SK-N-SH (cell line): ENCODE measurements at regions not wholly inside any gene's neighbourhood (a gene's known extent, or its start where the extent isn't known, plus 50 kb on each side); places are given as distances from the start of the nearest gene placed in this dataset.

Experiments used
- CTCF ChIA-PET: fragments of 300-600, 350-600 bp; formaldehyde crosslinking; extraction: SDS; loops from one replicate; lab custom pipeline; 2021; lab: Yijun Ruan, JAX
- POLR2A ChIA-PET: fragments of 350-600 bp; sonication (Branson Sonifier 250); formaldehyde crosslinking; extraction: SDS; loops from one replicate; lab custom pipeline; 2020; ENCODE audit warnings: antibody characterized with exemption, inconsistent platforms; lab: Yijun Ruan, JAX
- DNase-seq: peaks from one replicate; pipeline ENCODE4 v3.0.0; 2012
- H2AFZ ChIP-seq: fragments of 200-600 bp; sonication (generic); 2 replicates; pipeline ENCODE4 v1.8.1; 2016; ENCODE audit warnings: antibody characterized with exemption, mild to moderate bottlenecking, low read depth
- H3F3A ChIP-seq: fragments of 200-600 bp; sonication (generic); replicated peaks from 2 replicates; pipeline ENCODE3; 2016; ENCODE audit warnings: antibody characterized with exemption, mild to moderate bottlenecking; ENCODE audit not compliant: insufficient read depth
- H3K27ac ChIP-seq, 2 experiments: fragments of 200-500 bp in 1 of 2; fragments of 200-600 bp in 1 of 2; sonication (Bioruptor generic) in 1 of 2; sonication (generic), shearing (Covaris generic) in 1 of 2; 2 replicates each; pipeline versions ENCODE4 v1.5.1 to v1.6.1; 2014 to 2016; ENCODE audit warnings: low read depth in 2 of 2, inconsistent platforms in 1 of 2, low read length in 1 of 2, mild to moderate bottlenecking in 1 of 2, mixed read lengths in 1 of 2
- H3K27me3 ChIP-seq: fragments of 200-600 bp; sonication (generic), shearing (Covaris generic); 2 replicates; pipeline ENCODE4 v1.6.1; 2016; ENCODE audit warnings: mixed run types; ENCODE audit not compliant: insufficient read depth
- H3K36me3 ChIP-seq, 2 experiments: fragments of 200-500 bp in 1 of 2; fragments of 200-600 bp in 1 of 2; sonication (Bioruptor generic) in 1 of 2; sonication (generic) in 1 of 2; replicated peaks in 1 of 2; 2 replicates each; pipeline versions ENCODE3 to v1.5.1; 2014 to 2016; ENCODE audit warnings: low read length in 1 of 2, mild to moderate bottlenecking in 1 of 2; ENCODE audit not compliant: insufficient read depth in 2 of 2, control insufficient read depth in 1 of 2
- H3K4me1 ChIP-seq, 2 experiments: fragments of 200-500 bp in 1 of 2; fragments of 200-600 bp in 1 of 2; sonication (Bioruptor generic) in 1 of 2; sonication (generic), shearing (Covaris generic) in 1 of 2; 2 replicates each; pipeline versions ENCODE4 v1.5.1 to v1.6.1; 2014 to 2016; ENCODE audit warnings: low read depth in 1 of 2, low read length in 1 of 2, mixed run types in 1 of 2; ENCODE audit not compliant: insufficient read depth in 2 of 2, control insufficient read depth in 1 of 2
- H3K4me2 ChIP-seq: fragments of 200-600 bp; sonication (generic), shearing (Covaris generic); 2 replicates; pipeline ENCODE4 v1.6.1; 2017; ENCODE audit warnings: mixed run types
- H3K4me3 ChIP-seq, 2 experiments: fragments of 200-500 bp in 1 of 2; fragments of 200-600 bp in 1 of 2; sonication (Bioruptor generic) in 1 of 2; sonication (generic), shearing (Covaris generic) in 1 of 2; 2 replicates each; pipeline versions ENCODE4 v1.5.1 to v1.8.1; 2014 to 2016; ENCODE audit warnings: low read depth in 2 of 2, inconsistent platforms in 1 of 2, low read length in 1 of 2, mild to moderate bottlenecking in 1 of 2, mixed read lengths in 1 of 2, moderate library complexity in 1 of 2
- H3K79me2 ChIP-seq: fragments of 200-600 bp; sonication (generic); 2 replicates; pipeline ENCODE4 v1.8.1; 2017; ENCODE audit warnings: mild to moderate bottlenecking; ENCODE audit not compliant: insufficient read depth
- H3K9ac ChIP-seq: fragments of 200-600 bp; sonication (generic); 2 replicates; pipeline ENCODE4 v1.6.1; 2017; ENCODE audit warnings: mixed run types
- H3K9me2 ChIP-seq: fragments of 200-600 bp; sonication (generic); 2 replicates; pipeline ENCODE4 v1.6.1; 2017; ENCODE audit warnings: mixed run types
- H3K9me3 ChIP-seq: fragments of 200-600 bp; sonication (generic); 2 replicates; pipeline ENCODE4 v1.6.1; 2017; ENCODE audit warnings: mixed run types, mild to moderate bottlenecking, moderate library complexity
- H4K20me1 ChIP-seq: fragments of 200-600 bp; sonication (generic); 2 replicates; pipeline ENCODE4 v1.6.1; 2017; ENCODE audit warnings: mild to moderate bottlenecking, mixed run types; ENCODE audit not compliant: insufficient read depth
- EP300 ChIP-seq, 2 experiments: IDR thresholded peaks; 2 replicates each; pipeline versions ENCODE4 v1.4.0 to v1.6.1; 2012; ENCODE audit warnings: borderline replicate concordance in 1 of 2, low read depth in 1 of 2, low read length in 1 of 2
- FOXM1 ChIP-seq: IDR thresholded peaks from 2 replicates; pipeline ENCODE4 v1.4.0; 2012; ENCODE audit warnings: low read depth, mild to moderate bottlenecking
- GATA2 ChIP-seq: sonication (generic); formaldehyde crosslinking; IDR thresholded peaks from 2 replicates; pipeline ENCODE4 v1.5.0; 2020; ENCODE audit warnings: mild to moderate bottlenecking, missing genetic modification reagents
- MXI1 ChIP-seq: IDR thresholded peaks from 2 replicates; pipeline ENCODE4 v1.6.1; 2012; ENCODE audit warnings: mild to moderate bottlenecking, low read depth, low read length, improper control_type of control experiment
- NRF1 ChIP-seq: IDR thresholded peaks from 2 replicates; pipeline ENCODE4 v1.6.1; 2012; ENCODE audit warnings: low read depth, mild to moderate bottlenecking, low read length
- POLR2AphosphoS5 ChIP-seq: IDR thresholded peaks from 2 replicates; pipeline ENCODE4 v1.6.1; 2012; ENCODE audit warnings: low read depth, low read length
- RAD21 ChIP-seq: IDR thresholded peaks from 2 replicates; pipeline ENCODE4 v1.6.1; 2012; ENCODE audit warnings: mild to moderate bottlenecking, low read length
- SMC3 ChIP-seq: IDR thresholded peaks from 2 replicates; pipeline ENCODE4 v1.6.1; 2012; ENCODE audit warnings: low read depth, low read length, improper control_type of control experiment
- WGBS: methylation state at CpG from one replicate; pipeline ENCODE4 v1.1.6; 2017; ENCODE audit warnings: low lambda C conversion rate; 5-methylcytosine and 5-hydroxymethylcytosine counted together
- TF ChIP-seq, protein P1 (sequence below): IDR thresholded peaks from 2 replicates; pipeline ENCODE4 v1.6.1; 2012; ENCODE audit warnings: mild to moderate bottlenecking, low read depth, low read length, moderate library complexity
- TF ChIP-seq, protein P2 (sequence below): fragments of 150-350 bp; IDR thresholded peaks from 2 replicates; pipeline ENCODE4 v1.6.1; 2016; ENCODE audit warnings: mild to moderate bottlenecking, low read depth, low read length
- TF ChIP-seq, protein P3 (sequence below): IDR thresholded peaks from 2 replicates; pipeline ENCODE4 v1.4.0; 2012; ENCODE audit warnings: low read depth, borderline replicate concordance
- TF ChIP-seq, protein P4 (sequence below): fragments of 200-600 bp; sonication (generic); IDR thresholded peaks from 2 replicates; pipeline ENCODE4 v1.6.1; 2017; ENCODE audit warnings: antibody characterized with exemption, mild to moderate bottlenecking, moderate library complexity

DNA sequence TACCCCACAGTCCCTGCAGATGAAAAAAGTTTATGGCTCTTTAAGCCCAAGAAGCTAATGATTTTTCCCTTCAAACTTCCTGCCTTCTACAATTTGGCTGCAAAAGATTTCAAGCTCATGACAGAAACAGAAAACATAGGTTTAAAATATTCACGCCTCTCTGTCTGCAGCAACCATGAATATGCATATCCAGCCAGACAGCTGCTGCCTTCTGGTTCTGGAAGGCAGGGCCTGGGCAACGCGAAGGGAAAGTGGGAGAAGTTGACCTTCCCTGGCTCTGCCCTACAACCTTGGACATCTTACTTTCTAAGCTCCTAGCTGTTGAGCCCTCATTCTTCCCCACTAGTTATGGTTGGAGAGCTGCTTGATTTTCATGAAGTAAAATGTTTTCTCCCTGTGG, 64.8 kb upstream of the CLINT1 start (continued):
- TF ChIP-seq, protein P1, sequence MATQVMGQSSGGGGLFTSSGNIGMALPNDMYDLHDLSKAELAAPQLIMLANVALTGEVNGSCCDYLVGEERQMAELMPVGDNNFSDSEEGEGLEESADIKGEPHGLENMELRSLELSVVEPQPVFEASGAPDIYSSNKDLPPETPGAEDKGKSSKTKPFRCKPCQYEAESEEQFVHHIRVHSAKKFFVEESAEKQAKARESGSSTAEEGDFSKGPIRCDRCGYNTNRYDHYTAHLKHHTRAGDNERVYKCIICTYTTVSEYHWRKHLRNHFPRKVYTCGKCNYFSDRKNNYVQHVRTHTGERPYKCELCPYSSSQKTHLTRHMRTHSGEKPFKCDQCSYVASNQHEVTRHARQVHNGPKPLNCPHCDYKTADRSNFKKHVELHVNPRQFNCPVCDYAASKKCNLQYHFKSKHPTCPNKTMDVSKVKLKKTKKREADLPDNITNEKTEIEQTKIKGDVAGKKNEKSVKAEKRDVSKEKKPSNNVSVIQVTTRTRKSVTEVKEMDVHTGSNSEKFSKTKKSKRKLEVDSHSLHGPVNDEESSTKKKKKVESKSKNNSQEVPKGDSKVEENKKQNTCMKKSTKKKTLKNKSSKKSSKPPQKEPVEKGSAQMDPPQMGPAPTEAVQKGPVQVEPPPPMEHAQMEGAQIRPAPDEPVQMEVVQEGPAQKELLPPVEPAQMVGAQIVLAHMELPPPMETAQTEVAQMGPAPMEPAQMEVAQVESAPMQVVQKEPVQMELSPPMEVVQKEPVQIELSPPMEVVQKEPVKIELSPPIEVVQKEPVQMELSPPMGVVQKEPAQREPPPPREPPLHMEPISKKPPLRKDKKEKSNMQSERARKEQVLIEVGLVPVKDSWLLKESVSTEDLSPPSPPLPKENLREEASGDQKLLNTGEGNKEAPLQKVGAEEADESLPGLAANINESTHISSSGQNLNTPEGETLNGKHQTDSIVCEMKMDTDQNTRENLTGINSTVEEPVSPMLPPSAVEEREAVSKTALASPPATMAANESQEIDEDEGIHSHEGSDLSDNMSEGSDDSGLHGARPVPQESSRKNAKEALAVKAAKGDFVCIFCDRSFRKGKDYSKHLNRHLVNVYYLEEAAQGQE, result no peak
- TF ChIP-seq FOXM1, result no peak
- TF ChIP-seq, protein P2, sequence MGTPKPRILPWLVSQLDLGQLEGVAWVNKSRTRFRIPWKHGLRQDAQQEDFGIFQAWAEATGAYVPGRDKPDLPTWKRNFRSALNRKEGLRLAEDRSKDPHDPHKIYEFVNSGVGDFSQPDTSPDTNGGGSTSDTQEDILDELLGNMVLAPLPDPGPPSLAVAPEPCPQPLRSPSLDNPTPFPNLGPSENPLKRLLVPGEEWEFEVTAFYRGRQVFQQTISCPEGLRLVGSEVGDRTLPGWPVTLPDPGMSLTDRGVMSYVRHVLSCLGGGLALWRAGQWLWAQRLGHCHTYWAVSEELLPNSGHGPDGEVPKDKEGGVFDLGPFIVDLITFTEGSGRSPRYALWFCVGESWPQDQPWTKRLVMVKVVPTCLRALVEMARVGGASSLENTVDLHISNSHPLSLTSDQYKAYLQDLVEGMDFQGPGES, result no peak
- TF ChIP-seq, all 33 proteins: peak for 0

DNA sequence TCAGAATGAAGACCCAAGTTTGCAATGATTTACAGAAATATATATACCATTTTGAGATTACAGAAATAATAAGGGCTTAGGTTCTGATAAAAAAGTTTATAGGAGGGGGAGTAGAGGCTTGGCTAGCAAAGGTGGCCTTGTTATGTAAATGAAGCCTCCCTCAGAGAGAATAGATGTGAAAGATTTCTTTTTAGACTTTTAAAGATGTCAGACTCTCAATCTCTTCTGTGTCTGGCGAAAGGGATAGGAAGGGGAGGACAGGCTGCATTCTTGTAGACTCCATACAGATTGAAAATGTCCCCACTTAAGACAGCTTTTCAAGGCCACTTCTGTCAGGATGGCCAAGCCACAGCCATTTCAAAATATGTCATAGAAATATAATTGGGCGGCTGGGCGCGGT, 63.1 kb upstream of the CLINT1 start:
- Histone ChIP-seq H3K36me3 (no peaks in the 10 kb centered on the region), H3K9me3 (no peaks in the 10 kb centered on the region), H3K9ac (no peak overlapping the region), H3F3A (no peaks in the 10 kb centered on the region), H3K4me1 (peaks cover 0 to 13% of the 10 kb centered on the region in 2 experiments; a peak in 2 of 4 replicates), H3K27me3 (no peaks in the 10 kb centered on the region), H3K4me2 (no peak overlapping the region), H3K9me2 (no peaks in the 10 kb centered on the region), H3K4me3 (no peak overlapping the region), H4K20me1 (no peaks in the 10 kb centered on the region), H2AFZ (no peak overlapping the region), H3K27ac (no peak overlapping the region), H3K79me2 (no peaks in the 10 kb centered on the region)
- CTCF ChIA-PET, result no interaction called here
- TF ChIP-seq RAD21 (no peak), GATA2 (CRISPR knock-in tag) (no peak), POLR2AphosphoS5 (no peak), FOXM1 (no peak), NRF1 (no peak), SMC3 (no peak), EP300 (IDR thresholded peaks at IDR 0.05; ENCODE audit: borderline replicate concordance in 1 of 2, low read depth in 1 of 2, low read length in 1 of 2) (no peak), MXI1 (no peak)
- TF ChIP-seq, protein P3, sequence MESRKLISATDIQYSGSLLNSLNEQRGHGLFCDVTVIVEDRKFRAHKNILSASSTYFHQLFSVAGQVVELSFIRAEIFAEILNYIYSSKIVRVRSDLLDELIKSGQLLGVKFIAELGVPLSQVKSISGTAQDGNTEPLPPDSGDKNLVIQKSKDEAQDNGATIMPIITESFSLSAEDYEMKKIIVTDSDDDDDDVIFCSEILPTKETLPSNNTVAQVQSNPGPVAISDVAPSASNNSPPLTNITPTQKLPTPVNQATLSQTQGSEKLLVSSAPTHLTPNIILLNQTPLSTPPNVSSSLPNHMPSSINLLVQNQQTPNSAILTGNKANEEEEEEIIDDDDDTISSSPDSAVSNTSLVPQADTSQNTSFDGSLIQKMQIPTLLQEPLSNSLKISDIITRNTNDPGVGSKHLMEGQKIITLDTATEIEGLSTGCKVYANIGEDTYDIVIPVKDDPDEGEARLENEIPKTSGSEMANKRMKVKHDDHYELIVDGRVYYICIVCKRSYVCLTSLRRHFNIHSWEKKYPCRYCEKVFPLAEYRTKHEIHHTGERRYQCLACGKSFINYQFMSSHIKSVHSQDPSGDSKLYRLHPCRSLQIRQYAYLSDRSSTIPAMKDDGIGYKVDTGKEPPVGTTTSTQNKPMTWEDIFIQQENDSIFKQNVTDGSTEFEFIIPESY, result no peak
- TF ChIP-seq, protein P4, sequence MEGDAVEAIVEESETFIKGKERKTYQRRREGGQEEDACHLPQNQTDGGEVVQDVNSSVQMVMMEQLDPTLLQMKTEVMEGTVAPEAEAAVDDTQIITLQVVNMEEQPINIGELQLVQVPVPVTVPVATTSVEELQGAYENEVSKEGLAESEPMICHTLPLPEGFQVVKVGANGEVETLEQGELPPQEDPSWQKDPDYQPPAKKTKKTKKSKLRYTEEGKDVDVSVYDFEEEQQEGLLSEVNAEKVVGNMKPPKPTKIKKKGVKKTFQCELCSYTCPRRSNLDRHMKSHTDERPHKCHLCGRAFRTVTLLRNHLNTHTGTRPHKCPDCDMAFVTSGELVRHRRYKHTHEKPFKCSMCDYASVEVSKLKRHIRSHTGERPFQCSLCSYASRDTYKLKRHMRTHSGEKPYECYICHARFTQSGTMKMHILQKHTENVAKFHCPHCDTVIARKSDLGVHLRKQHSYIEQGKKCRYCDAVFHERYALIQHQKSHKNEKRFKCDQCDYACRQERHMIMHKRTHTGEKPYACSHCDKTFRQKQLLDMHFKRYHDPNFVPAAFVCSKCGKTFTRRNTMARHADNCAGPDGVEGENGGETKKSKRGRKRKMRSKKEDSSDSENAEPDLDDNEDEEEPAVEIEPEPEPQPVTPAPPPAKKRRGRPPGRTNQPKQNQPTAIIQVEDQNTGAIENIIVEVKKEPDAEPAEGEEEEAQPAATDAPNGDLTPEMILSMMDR, result no peak
- POLR2A ChIA-PET, result no interaction called here
- 100% methylated on average over 4 of the region's 4 CpGs for WGBS
- no peak for DNase-seq
